Smooth muscle cell (in vitro differentiated cells): ENCODE measurements at regions not wholly inside any gene's neighbourhood (a gene's known extent, or its start where the extent isn't known, plus 50 kb on each side); places are given as distances from the start of the nearest gene placed in this dataset.

Source experiments
- DNase-seq: peaks from one replicate; lab custom pipeline; 2025; ENCODE audit not compliant: unreplicated experiment; lab: John Stamatoyannopoulos, UW
- H2AFZ ChIP-seq: fragments of 200-600 bp; sonication (generic); 2 replicates; pipeline ENCODE4 v1.6.0; 2016; ENCODE audit warnings: antibody characterized with exemption, low read depth, mild to moderate bottlenecking
- H3F3A ChIP-seq: fragments of 200-600 bp; sonication (generic); 2 replicates; pipeline ENCODE4 v1.6.0; 2017; ENCODE audit warnings: antibody characterized with exemption, low read depth
- H3K27ac ChIP-seq: fragments of 200-600 bp; sonication (generic); 2 replicates; pipeline ENCODE4 v1.5.1; 2016; ENCODE audit warnings: low read depth, mild to moderate bottlenecking
- H3K27me3 ChIP-seq: fragments of 200-600 bp; sonication (generic); 2 replicates; pipeline ENCODE4 v1.6.1; 2016; ENCODE audit warnings: low read depth, mild to moderate bottlenecking
- H3K36me3 ChIP-seq: fragments of 200-600 bp; sonication (generic); 2 replicates; pipeline ENCODE4 v1.5.1; 2016; ENCODE audit warnings: low read depth
- H3K4me1 ChIP-seq: fragments of 200-600 bp; sonication (generic); 2 replicates; pipeline ENCODE4 v1.5.1; 2016; ENCODE audit warnings: low read depth
- H3K4me2 ChIP-seq: fragments of 200-600 bp; sonication (generic); 2 replicates; pipeline ENCODE4 v1.6.0; 2016; ENCODE audit warnings: mild to moderate bottlenecking
- H3K4me3 ChIP-seq: fragments of 200-600 bp; sonication (generic); 2 replicates; pipeline ENCODE4 v1.5.1; 2016; ENCODE audit warnings: mild to moderate bottlenecking
- H3K79me2 ChIP-seq: fragments of 200-600 bp; sonication (generic); 2 replicates; pipeline ENCODE4 v1.6.0; 2016; ENCODE audit warnings: low read depth, mild to moderate bottlenecking
- H3K9ac ChIP-seq: fragments of 200-600 bp; sonication (generic); 2 replicates; pipeline ENCODE4 v1.6.0; 2016; ENCODE audit warnings: low read depth
- H3K9me3 ChIP-seq: fragments of 200-600 bp; sonication (generic); replicated peaks from 2 replicates; pipeline ENCODE4 v1.5.1; 2016; ENCODE audit warnings: low read depth
- H4K20me1 ChIP-seq: fragments of 200-600 bp; sonication (generic); 2 replicates; pipeline ENCODE4 v1.6.0; 2016; ENCODE audit warnings: low read depth
- CTCF ChIP-seq: fragments of 200-600 bp; sonication (generic); IDR thresholded peaks from 2 replicates; pipeline ENCODE4 v1.5.1; 2017; ENCODE audit warnings: borderline replicate concordance, mild to moderate bottlenecking, antibody characterized with exemption; ENCODE audit not compliant: insufficient read depth, poor library complexity, severe bottlenecking
- WGBS: methylation state at CpG from one replicate; pipeline ENCODE4 v1.1.7; 2016; ENCODE audit warnings: low lambda C conversion rate; 5-methylcytosine and 5-hydroxymethylcytosine counted together

- no peak for TF ChIP-seq CTCF
- Histone ChIP-seq H3K4me3 (no peak overlapping the region), H3K79me2 (no peaks in the 10 kb centered on the region), H3K27ac (no peak overlapping the region), H3K9ac (no peak overlapping the region), H3F3A (no peaks in the 10 kb centered on the region), H4K20me1 (no peaks in the 10 kb centered on the region), H2AFZ (no peak overlapping the region), H3K4me2 (no peak overlapping the region), H3K9me3 (no peaks in the 10 kb centered on the region), H3K4me1 (no peaks in the 10 kb centered on the region), H3K36me3 (no peaks in the 10 kb centered on the region), H3K27me3 (peaks cover 19% of the 10 kb centered on the region)
- 80% methylated on average over 5 of the region's 5 CpGs for WGBS
- no peak for DNase-seq
Observed at GRCh38 chr1:208943291-208943690, 640.2 kb upstream of the CAMK1G start.

GRCh38 chr1:208944981-208945451 is 638.5 kb upstream of the CAMK1G start:
- 38% methylated on average over 2 of the region's 2 CpGs for WGBS
- no peak for TF ChIP-seq CTCF
- Histone ChIP-seq H3K4me3 (no peak overlapping the region), H3K36me3 (no peaks in the 10 kb centered on the region), H3K4me2 (no peak overlapping the region), H3K9me3 (no peaks in the 10 kb centered on the region), H3K9ac (no peak overlapping the region), H3F3A (no peaks in the 10 kb centered on the region), H3K27ac (no peak overlapping the region), H3K27me3 (peaks cover 19% of the 10 kb centered on the region), H3K79me2 (no peaks in the 10 kb centered on the region), H4K20me1 (no peaks in the 10 kb centered on the region), H3K4me1 (no peaks in the 10 kb centered on the region), H2AFZ (no peak overlapping the region)
- DNase-seq, result no peak

GRCh38 chr1:208950206-208950605 is 633.3 kb upstream of the CAMK1G start:
- WGBS, result 93% methylated on average over 3 of the region's 3 CpGs
- DNase-seq, result no peak
- H3K36me3 ChIP-seq, result no peaks in the 10 kb centered on the region

More at GRCh38 chr1:208950206-208950605, 633.3 kb upstream of the CAMK1G start:
- Histone ChIP-seq H3F3A (no peaks in the 10 kb centered on the region), H3K27ac (no peak overlapping the region), H3K9me3 (no peaks in the 10 kb centered on the region), H3K27me3 (peaks cover 9% of the 10 kb centered on the region), H3K79me2 (no peaks in the 10 kb centered on the region), H4K20me1 (no peaks in the 10 kb centered on the region), H3K4me3 (no peak overlapping the region), H3K4me1 (no peaks in the 10 kb centered on the region), H2AFZ (no peak overlapping the region), H3K4me2 (no peak overlapping the region), H3K9ac (no peak overlapping the region)
- TF ChIP-seq CTCF, result no peak
